HG03066 (cell line): ENCODE measurements at regions not wholly inside any gene's neighbourhood (a gene's known extent, or its start where the extent isn't known, plus 50 kb on each side); places are given as distances from the start of the nearest gene placed in this dataset.

Experiments used
- ATAC-seq: cut with Tn5 transposase; IDR thresholded peaks from one replicate; pipeline ENCODE4 v1.9.1; 2021; ENCODE audit warnings: low read depth; ENCODE audit not compliant: unreplicated experiment

DNA sequence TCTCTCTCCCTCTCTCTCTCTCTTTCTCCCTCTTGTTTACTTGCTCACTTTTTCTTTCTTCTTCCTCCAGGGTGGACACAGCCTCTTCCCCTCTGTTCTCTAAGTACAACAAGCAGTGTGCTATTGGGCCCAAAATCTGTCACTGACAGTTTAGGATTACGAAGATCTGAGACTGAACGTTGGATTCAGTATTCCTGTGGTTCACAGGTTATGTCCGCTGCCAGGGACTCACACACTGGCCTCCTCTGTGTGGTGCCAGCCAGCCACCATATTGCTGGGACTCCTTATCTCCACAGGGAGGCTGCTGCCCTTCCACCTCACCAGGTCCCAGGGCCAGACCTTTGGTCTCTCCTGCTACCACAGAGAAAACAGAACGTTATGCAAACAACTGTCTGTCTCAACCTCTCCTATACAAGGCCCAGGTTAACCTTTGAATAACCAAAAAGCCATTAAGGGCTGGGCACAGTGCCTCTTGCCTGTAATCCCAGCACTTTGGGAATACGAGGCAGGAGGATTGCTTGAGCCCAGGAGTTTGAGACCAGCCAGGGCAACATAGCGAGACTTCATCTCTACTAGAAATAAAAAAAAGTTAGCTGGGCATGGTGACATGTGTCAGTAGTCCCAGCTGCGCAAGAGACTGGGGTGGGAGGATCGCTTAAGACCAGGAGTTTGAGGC lies 171.9 kb upstream of the RAB4A start:
- no peak for ATAC-seq

DNA sequence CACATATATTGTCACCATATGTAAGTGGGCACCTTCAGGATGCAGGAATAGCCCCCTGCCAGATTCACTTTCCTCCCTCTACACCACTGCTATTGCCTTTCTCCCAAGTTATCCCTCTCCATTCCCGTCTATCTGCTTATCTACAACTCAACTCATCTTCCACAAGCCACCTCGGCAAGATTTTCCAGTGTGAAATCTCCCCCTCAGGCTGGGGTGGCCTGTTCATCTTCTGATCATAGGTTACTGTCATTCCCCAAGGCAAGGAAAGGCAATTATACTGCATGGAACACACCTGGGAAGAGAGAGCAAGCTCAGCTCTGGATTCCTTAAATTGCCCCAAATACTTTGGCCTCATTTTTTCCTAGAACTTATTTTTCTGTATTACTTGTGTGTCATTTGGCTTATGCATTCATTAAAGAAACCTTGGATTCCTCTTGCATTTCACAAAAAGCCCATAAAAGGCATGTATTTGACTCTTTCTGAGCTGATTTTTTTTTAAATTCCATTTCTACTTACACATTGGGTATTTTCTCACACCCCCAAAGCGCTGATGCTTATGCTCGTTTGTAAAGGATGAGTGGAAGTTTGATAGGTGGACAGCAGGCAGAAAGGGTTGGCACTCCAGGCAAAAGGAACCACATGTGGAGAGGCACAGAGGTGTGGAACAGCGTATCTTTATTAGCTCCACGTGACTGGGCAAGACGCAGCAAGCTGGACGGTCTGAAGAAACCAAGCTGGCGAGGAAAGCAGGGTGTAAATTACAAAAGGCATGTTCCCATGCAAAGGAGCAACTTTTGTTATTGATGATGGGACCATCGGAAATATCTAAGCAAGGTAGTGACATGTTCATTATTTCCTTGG lies 169.7 kb upstream of the RAB4A start:
- ATAC-seq, result no peak

DNA sequence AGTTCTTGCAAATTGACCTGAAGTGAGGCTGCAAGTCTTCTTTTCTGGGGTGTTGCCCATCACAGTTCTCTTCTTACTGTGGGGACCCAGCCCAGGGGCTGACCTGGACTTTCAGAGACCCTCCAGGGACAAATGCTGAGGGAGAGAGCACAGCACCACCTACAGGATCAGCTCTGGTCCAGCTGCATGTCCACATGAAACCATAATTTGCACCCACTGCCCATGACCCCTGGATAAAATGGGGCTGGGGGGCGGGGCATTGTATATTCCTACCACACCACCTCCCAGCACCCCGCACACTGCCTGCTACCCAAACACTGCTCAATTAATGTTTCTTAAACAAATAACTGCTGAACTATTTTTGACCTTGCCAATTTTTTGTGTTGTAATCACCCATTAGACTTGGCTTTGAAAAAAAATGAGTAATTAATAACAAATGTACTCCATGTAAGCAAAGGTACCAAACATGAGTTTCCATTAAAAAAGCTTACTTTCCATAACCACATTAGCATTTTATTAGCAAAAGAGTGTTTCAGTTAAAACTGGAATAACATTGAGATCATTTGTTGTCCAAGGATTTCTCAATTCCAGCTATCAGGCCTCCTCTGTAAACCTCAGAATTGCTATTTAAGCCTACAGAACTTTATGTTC lies 168.0 kb upstream of the RAB4A start:
- ATAC-seq, result no peak

DNA sequence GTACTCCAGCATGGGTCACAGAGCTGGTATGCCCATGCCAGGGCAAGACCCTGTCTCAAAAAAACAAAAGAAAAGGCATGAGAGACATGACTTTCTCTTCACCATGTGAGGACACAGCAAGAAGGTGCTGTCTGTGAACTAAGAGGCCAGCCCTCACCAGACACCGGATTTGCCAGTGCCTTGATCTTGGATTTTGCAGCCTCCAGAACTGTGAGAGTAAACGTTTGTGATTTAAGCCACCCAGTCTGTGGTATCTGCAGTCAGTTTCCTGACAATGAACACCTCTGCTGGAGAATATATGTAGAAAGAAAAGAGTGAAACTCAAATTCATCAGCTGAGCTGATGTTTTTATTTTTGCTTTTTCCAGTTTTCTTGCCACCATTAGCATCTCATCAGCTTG lies 166.3 kb upstream of the RAB4A start:
- ATAC-seq, result no peak

DNA sequence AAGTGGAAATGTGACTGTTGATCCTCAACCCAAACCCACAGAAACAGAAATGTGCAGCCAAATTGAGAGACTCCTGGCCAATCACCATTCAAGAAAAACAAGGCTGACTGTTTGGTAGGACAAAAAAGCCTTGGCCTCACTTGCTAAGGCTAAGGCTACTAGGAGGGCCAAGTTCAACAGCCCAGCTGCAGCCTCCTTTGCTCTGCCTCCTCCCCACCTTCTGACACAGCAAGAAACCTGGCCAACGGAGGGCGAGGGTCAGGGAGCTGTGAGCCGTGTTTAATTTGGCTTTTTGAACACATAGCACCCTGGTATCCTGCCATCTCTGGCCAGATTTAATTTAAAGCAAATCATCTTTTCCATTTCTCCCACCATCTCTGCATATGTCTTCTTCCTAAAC lies 165.8 kb upstream of the RAB4A start:
- ATAC-seq, result no peak

DNA sequence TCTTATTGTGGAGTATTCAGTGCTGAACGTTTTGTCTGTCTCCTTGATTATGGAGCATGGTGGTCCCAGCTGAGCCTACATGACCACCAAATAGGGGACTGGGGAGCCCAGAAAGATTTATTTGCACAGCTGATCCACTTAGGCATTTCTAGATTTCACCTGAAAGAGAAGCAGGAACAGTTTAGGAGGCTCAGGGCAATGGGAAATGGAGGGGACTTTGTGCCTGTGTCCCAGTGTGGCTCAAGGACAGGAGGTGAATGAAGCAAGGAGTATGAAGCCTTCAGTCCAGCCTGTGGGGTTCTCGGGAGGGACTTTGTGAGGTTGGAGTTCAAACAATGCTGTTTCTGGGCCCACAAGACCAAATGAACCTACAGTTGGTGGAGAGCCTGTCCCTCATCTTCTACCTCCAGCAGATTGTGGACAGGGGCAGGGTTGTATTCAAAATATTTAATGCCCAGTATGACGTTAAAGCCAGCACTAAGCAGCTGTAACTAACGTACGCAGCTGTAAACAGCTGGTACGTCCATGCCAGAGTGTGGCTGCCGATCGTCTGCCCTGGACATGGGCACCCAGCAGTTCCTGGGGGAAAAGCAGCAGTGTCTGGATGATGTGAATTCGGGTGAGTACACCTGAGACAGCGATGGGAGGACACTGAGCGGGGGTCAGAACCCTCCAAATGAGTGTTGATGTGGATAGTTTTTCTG lies 164.9 kb upstream of the RAB4A start:
- ATAC-seq, result no peak

DNA sequence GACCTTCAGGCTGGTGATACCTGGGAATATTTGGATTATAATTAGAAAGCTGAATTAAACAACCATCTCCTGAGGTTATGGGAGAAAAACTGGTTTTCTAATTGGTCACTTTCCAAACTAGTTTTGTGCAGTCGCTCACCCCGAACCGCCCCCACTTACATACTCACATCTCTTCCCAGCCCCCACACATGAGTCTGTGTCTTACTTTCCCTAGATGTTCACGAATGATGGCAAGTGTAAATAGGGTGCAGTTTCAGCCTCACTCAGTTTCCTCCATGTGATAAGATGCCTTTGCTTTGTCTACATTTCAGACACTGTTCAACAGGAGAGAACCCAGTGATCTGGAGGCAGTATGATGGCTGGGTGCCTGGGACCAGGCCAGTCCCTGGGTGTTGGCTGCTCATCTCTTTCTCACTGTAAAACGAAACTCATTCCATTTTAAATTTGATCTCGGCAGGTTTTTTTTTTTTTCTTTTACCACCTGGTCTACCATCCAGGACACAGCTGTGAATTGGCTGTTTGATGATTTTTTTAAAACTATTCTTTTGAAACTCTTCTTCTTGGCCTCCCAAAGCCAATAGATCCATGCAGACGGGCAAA lies 164.3 kb upstream of the RAB4A start:
- no peak for ATAC-seq

DNA sequence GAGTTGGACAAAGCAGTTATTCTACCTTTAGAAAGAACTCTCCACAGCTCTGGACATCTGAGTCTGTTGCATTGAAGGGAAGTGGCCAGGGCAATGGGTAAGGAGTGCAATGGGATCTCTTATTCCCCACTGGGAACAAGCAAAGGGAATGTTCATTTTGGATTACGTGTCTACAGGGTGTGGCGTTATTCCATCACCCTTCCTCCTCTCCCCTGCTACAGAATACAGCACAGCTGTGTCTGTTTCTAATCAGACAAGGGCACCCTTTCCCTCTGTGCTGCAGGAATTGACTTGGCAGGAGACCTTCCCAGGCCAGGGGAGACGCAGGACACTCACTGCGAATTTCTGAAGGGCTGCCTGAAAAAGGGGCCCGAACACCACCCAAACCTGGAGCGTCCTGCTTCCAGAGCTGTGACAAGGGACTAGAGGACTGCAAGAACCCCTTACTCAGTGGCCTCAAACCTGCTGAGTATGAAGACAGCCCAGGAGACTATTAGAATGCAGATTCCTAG lies 163.6 kb upstream of the RAB4A start:
- ATAC-seq, result no peak

DNA sequence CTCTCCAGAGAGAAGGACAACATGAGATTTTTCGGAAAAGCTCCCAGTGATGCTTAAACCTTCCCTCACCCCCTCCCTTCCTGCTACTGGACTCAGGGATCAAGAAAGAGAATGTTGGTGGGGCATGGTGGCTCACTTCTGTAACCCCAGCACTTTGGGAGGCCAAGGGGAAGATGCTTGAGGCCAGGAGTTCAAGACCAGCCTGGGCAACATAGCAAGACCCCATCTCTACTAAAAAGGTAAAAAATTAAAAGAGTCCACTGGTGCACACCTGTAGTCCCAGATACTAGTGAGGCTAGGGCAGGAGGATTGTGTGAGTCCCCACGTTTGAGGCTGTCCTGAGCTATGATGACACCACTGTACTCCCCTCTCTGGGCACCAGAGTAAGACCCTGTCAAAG lies 162.9 kb upstream of the RAB4A start:
- ATAC-seq, result no peak

DNA sequence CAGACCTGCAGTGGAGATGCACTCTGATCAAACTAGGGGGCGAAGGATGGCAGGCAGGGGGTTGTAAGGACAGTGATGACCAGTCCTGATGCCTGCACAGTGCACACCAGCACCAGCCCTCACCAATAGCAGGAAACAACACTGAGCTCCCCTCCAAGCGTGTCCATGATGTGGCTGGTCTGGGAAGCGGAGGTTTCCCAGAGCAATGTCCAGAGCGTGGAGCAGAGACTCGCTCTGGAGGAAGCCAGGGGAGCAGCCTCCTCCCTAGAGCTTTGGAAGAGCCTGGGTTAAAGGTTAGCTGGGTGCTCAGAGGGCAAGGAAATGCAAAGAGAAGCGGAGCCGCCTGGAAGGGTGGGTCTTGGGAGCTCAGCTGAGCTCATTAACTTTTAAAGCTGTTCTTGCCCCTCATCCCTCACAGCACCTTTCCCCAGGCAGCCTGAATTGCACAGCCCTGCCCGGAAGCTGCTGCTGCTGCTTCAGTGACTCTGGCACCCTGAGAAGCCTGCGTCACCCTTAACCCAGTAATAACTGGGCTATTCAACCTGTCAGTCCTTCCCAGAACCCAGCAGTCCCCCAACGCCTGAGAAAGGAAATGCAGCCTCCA lies 162.2 kb upstream of the RAB4A start:
- ATAC-seq, result no peak

DNA sequence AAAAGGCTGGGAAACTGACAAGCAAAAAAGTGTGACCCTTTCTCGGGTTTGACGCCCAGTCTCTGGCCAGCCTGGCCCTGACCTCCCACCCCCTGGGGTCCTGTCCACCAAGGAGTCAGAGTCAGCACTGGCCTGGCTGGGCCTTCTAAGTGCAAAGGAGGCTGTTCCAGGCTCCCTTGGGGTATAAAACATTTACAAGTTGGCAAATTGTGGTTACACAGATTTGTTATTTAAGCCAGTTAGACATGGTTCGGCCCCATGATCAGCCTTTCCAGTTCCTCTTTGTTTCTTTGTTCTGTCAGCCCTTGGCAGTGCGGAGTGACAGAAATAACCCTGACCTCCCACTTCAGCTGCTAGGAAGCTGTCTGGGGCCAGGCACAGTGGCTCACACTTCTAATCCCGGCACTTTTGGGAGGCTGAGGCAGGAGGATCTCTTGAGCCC lies 161.6 kb upstream of the RAB4A start:
- no peak for ATAC-seq

DNA sequence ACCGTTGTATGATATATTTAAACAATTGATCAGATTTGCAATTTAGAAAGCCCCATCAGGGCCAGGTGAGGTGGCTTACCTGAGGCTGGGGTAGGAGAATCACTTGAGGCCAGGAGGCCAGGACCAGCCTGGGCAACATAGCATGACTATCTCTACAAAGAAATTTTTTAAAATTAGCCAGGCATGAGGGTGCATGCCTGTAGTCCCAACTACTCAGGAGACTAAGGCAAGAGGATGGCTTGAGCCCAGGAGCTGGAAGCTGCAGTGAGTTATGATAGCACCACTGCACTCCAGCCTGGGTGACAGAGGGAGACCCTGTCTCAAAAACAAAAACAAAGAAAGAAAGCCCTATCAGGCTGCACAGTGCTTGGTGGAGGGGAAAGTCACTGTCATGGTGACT lies 159.9 kb upstream of the RAB4A start:
- ATAC-seq, result no peak

DNA sequence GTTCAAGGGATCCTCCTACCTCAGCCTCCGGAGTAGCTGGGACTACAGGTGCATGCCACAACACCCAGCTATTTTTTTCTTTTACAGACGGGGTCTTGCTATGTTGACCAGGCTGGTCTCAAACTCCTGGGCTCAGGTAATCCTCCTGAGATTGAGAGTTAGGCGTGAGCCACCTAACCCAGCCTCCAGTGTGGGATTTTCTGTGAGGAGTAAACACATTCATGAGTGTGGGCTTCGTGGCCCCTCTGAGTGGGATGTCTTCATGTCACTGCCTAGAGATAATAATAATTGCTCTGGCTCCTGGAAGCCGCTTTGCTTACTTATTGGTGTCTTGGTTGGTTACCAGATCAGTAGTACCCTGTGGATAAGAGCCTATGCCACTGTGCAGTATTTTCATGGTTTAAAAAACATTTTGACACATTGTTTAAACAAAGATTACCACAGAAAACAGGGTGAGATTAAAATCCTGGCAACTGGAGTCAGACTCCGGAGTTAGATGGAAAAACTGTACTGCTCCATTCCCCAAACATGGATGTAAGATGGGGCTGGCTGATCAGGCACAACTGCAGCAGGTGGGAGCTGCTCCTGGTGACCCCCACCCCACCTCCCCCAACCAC lies 159.1 kb upstream of the RAB4A start:
- ATAC-seq, result no peak

DNA sequence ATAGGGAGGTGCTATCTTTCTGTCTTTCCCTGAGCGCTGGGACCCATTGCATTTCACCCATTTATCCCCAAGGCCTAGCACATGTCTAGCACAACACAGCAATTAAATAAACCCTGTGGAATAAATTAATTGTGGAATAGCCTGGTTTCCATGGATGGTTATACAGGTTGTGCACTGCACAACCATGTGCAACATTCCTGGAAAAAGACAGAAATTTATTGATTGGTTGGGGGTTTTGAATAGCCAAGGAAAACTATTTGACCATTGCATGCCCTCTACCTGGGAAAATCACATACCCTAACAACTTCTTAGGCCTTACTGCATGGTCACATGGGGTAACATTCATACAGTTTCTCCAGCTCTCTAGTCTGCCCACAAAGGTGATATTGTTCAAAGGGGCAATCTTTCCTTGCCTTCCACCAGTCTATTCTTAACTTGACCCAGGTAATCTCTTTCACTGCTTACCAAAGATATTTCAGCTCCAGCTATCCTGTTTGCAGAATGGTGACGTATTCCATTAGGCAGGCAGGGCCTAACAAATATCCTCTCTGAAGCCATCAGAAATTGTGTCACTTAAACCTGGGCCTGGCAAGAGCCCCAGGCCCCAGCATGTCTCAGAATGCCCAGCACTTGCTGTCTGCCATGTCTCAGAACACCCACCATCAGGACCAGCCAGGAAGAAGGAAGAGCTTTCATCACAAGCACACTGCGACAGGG lies 157.9 kb upstream of the RAB4A start:
- no peak for ATAC-seq

DNA sequence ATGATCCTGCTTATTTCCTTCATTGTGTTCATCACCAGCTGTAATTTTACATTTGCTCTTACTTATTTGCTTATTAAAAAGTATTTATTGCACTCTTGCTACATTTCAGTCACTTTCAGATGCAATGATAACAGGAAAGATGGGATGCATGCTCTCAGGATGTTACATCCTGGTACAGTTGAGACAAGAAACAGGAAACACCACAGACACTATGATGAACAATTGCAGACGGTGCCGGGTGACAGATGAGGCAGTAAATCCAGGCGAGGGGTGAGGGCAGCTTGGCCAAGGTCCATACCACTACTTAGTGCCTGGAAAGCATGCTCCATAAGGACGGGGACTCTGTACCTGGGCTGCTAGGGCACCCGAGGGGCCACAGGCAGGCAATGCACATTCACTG lies 156.6 kb upstream of the RAB4A start:
- ATAC-seq, result no peak

DNA sequence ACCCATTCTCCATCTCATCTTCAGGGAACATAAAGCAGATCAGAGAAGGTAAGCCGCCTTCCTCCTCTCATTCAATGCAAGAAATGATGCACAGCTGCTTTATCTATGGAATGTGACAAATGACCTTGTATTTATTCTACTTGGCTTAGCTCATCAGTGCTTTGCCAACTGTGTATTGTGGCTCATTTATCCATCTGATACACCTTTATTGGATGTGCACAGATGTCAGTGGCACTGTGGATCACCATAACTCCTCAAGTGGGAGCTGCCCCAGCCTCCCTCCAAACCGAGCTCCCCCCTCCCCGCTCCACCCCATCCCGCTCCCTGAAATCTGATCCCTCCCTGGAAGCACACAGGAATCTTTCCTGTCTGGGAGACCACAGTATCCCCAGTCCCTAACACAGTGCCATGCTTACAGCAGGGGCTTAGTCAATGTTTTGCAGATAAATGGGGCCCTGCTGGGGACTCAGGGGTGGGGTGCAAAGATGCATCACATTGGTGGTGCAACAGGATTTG lies 156.0 kb upstream of the RAB4A start:
- no peak for ATAC-seq

DNA sequence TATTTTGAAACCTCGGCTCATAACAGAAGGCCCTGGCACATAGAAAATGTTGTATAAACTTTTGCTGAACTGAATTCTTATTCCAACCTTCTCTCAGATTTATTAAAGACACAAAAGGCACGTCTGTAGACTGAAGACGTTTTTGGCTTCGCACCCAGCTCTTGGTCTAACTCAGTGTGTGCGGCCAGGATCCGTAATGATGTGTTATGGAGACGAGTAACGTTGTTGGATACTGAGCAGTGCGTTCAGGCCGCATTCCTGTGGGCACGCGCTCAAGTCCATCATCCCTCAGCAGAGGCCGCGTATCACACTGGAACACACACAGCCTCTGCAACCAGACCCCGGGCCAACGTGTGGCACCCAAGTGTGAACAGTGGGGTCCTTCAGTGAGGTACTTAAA lies 154.8 kb upstream of the RAB4A start:
- no peak for ATAC-seq

DNA sequence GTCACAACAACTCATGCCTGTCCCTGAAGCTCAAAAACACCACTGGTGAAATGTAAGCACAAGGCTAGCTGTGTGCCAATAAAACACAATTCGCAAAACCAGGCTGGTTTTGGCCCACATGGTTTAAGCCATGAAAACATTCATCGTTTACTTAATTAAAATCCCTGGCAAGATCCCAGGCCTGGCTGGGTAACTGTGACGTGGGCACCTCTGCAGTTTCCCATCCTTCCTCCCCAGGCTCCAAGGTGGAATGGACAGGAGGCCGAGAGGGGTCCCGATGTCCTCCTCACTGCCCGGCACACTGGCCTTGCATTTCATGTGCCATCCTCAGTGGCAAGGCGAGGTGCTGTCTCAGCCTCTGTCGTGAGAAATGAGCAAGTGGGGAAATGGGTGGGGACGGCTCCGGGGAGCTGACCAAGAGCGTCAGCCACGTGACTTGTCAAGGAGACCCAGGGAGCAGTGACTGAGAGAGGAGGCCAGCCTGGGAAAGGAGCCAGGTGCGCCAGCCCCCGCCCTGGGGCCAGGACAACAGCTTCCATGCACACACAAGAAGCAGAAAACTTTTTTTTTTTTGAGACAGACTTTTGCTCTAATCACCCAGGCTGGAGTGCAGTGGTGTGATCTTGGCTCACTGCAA lies 153.1 kb upstream of the RAB4A start:
- no peak for ATAC-seq
